Neural cell (in vitro differentiated cells): ENCODE measurements at regions not wholly inside any gene's neighbourhood (a gene's known extent, or its start where the extent isn't known, plus 50 kb on each side); places are given as distances from the start of the nearest gene placed in this dataset.
"Not testable (repeated sequence)": the region's sequence is repeated elsewhere in the genome, so short reads cannot be mapped to it uniquely, and the experiment has no call there.

Source experiments
- EZH2 ChIP-seq: fragments of 200-600, 300-800 bp; shearing (Covaris generic), sonication (generic); IDR thresholded peaks from 2 replicates; pipeline ENCODE4 v1.6.1; 2014; ENCODE audit warnings: antibody characterized with exemption, low read length, borderline replicate concordance, mild to moderate bottlenecking; ENCODE audit not compliant: insufficient read depth, poor library complexity, severe bottlenecking
- POLR2AphosphoS5 ChIP-seq: IDR thresholded peaks from 2 replicates; pipeline ENCODE4 v1.6.1; 2012
- RAD21 ChIP-seq: fragments of 450-650 bp; conservative IDR thresholded peaks from 2 replicates; pipeline ENCODE4 v1.6.1; 2014; ENCODE audit warnings: antibody characterized with exemption, mild to moderate bottlenecking, moderate library complexity
- TAF1 ChIP-seq: IDR thresholded peaks from 2 replicates; pipeline ENCODE4 v1.6.1; 2012; ENCODE audit warnings: low read depth
- TF ChIP-seq, protein P1 (sequence below): fragments of 450-650 bp; IDR thresholded peaks from 2 replicates; pipeline ENCODE4 v1.5.1; 2014; ENCODE audit warnings: antibody characterized with exemption, mild to moderate bottlenecking, moderate library complexity; ENCODE audit not compliant: poor library complexity, severe bottlenecking
- TF ChIP-seq, protein P2 (sequence below): IDR thresholded peaks from 2 replicates; pipeline ENCODE4 v1.6.1; 2012; ENCODE audit warnings: borderline replicate concordance

DNA sequence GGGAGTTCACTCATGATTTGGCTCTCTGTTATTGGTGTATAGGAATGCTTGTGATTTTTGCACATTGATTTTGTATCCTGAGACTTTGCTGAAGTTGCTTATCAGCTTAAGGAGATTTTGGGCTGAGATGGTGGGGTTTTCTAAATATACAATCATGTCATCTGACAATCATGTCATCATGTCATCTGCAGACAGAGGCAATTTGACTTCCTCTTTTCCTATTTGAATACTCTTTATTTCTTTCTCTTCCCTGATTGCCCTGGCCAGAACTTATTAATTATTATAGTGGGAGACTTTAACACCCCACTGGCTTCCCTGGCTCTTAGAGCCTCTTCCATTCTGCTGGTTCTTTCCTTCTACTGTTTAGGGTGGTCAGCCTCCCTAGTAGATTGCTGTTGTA lies 64.8 kb upstream of the SPDL1 start:
- not testable (repeated sequence) for TF ChIP-seq EZH2, RAD21, TAF1, POLR2AphosphoS5
- TF ChIP-seq, protein P1, sequence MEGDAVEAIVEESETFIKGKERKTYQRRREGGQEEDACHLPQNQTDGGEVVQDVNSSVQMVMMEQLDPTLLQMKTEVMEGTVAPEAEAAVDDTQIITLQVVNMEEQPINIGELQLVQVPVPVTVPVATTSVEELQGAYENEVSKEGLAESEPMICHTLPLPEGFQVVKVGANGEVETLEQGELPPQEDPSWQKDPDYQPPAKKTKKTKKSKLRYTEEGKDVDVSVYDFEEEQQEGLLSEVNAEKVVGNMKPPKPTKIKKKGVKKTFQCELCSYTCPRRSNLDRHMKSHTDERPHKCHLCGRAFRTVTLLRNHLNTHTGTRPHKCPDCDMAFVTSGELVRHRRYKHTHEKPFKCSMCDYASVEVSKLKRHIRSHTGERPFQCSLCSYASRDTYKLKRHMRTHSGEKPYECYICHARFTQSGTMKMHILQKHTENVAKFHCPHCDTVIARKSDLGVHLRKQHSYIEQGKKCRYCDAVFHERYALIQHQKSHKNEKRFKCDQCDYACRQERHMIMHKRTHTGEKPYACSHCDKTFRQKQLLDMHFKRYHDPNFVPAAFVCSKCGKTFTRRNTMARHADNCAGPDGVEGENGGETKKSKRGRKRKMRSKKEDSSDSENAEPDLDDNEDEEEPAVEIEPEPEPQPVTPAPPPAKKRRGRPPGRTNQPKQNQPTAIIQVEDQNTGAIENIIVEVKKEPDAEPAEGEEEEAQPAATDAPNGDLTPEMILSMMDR, result not testable (repeated sequence)
- TF ChIP-seq, protein P2, sequence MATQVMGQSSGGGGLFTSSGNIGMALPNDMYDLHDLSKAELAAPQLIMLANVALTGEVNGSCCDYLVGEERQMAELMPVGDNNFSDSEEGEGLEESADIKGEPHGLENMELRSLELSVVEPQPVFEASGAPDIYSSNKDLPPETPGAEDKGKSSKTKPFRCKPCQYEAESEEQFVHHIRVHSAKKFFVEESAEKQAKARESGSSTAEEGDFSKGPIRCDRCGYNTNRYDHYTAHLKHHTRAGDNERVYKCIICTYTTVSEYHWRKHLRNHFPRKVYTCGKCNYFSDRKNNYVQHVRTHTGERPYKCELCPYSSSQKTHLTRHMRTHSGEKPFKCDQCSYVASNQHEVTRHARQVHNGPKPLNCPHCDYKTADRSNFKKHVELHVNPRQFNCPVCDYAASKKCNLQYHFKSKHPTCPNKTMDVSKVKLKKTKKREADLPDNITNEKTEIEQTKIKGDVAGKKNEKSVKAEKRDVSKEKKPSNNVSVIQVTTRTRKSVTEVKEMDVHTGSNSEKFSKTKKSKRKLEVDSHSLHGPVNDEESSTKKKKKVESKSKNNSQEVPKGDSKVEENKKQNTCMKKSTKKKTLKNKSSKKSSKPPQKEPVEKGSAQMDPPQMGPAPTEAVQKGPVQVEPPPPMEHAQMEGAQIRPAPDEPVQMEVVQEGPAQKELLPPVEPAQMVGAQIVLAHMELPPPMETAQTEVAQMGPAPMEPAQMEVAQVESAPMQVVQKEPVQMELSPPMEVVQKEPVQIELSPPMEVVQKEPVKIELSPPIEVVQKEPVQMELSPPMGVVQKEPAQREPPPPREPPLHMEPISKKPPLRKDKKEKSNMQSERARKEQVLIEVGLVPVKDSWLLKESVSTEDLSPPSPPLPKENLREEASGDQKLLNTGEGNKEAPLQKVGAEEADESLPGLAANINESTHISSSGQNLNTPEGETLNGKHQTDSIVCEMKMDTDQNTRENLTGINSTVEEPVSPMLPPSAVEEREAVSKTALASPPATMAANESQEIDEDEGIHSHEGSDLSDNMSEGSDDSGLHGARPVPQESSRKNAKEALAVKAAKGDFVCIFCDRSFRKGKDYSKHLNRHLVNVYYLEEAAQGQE, result not testable (repeated sequence)
